Natural killer cell (primary cell): ENCODE measurements at regions not wholly inside any gene's neighbourhood (a gene's known extent, or its start where the extent isn't known, plus 50 kb on each side); places are given as distances from the start of the nearest gene placed in this dataset.

ENCODE experiments used
- ATAC-seq, 3 donors: fragments of 150-1000 bp in 2 of 3; fragments of 200-7000 bp in 1 of 3; cut with Tn5 transposase; 1 replicate in 1 of 3; 2 replicates in 2 of 3; pipeline ENCODE4 v1.10.0; 2021; ENCODE audit warnings: mild to moderate bottlenecking in 2 of 3, moderate library complexity in 2 of 3
- DNase-seq, 2 donors: peaks; one replicate each; pipeline versions ENCODE4 v3.0.0 to v3.0.0-alpha.2; 2013 to 2021; ENCODE audit warnings: mixed read lengths in 1 of 2
- H3K27ac ChIP-seq: one replicate; pipeline ENCODE4 v1.5.1; 2013; ENCODE audit warnings: mild to moderate bottlenecking, low read length
- H3K27me3 ChIP-seq: one replicate; pipeline ENCODE4 v1.6.1; 2013; ENCODE audit warnings: low read length; ENCODE audit not compliant: control insufficient read depth, insufficient read depth
- H3K36me3 ChIP-seq: one replicate; pipeline ENCODE4 v1.6.1; 2013; ENCODE audit warnings: low read length; ENCODE audit not compliant: control insufficient read depth, insufficient read depth
- H3K4me1 ChIP-seq: one replicate; pipeline ENCODE4 v1.6.1; 2013; ENCODE audit warnings: low read length; ENCODE audit not compliant: control insufficient read depth, insufficient read depth
- H3K4me3 ChIP-seq: one replicate; pipeline ENCODE4 v1.5.1; 2013; ENCODE audit warnings: low read length
- H3K9me3 ChIP-seq: one replicate; pipeline ENCODE4 v1.6.1; 2013; ENCODE audit warnings: low read length; ENCODE audit not compliant: control insufficient read depth, insufficient read depth
- H3K27ac Mint-ChIP-seq, 2 donors: one replicate each; pipeline ENCODE4 v1.8.0; 2022; ENCODE audit warnings: mild to moderate bottlenecking in 2 of 2, mixed read lengths in 2 of 2, moderate library complexity in 1 of 2
- H3K27me3 Mint-ChIP-seq, 2 donors: one replicate each; pipeline ENCODE4 v1.8.0; 2022; ENCODE audit warnings: low read depth in 2 of 2, mixed read lengths in 2 of 2
- H3K36me3 Mint-ChIP-seq: one replicate; pipeline ENCODE4 v1.8.0; 2022; ENCODE audit warnings: mixed read lengths
- H3K4me1 Mint-ChIP-seq, 2 donors: one replicate each; pipeline ENCODE4 v1.8.0; 2022; ENCODE audit warnings: mixed read lengths in 2 of 2
- H3K4me3 Mint-ChIP-seq: one replicate; pipeline ENCODE4 v1.8.0; 2022; ENCODE audit warnings: mild to moderate bottlenecking, moderate library complexity, mixed read lengths
- H3K9me3 Mint-ChIP-seq, 2 donors: one replicate each; pipeline ENCODE4 v1.8.0; 2022; ENCODE audit warnings: mixed read lengths in 2 of 2
- WGBS: methylation state at CpG from one replicate; pipeline ENCODE4 v1.1.7; 2013; ENCODE audit warnings: missing lambda C conversion rate; ENCODE audit not compliant: insufficient coverage; 5-methylcytosine and 5-hydroxymethylcytosine counted together
- intact Hi-C: fragments of 100-400 bp; cut with micrococcal nuclease; formaldehyde crosslinking; loops from one replicate; pipeline ENCODE4 v1.14.2; 2022
- TF ChIP-seq, protein P1 (sequence below): fragments of 200-600 bp; IDR thresholded peaks from one replicate; pipeline ENCODE4 v1.8.0; 2022; ENCODE audit warnings: antibody characterized with exemption

- H3K27ac Mint-ChIP-seq: no peak overlapping the region
- Histone ChIP-seq H3K4me3 (no peak overlapping the region), H3K9me3 (no peaks in the 10 kb centered on the region), H3K4me1 (no peaks in the 10 kb centered on the region), H3K27ac (no peak overlapping the region), H3K36me3 (no peaks in the 10 kb centered on the region), H3K27me3 (no peaks in the 10 kb centered on the region)
- H3K27me3 Mint-ChIP-seq: no peaks in the 10 kb centered on the region
- H3K36me3 Mint-ChIP-seq: peaks cover 11% of the 10 kb centered on the region
- no peaks in the 10 kb centered on the region for H3K4me1 Mint-ChIP-seq
- intact Hi-C loops: no loop called here
- TF ChIP-seq, protein P1, sequence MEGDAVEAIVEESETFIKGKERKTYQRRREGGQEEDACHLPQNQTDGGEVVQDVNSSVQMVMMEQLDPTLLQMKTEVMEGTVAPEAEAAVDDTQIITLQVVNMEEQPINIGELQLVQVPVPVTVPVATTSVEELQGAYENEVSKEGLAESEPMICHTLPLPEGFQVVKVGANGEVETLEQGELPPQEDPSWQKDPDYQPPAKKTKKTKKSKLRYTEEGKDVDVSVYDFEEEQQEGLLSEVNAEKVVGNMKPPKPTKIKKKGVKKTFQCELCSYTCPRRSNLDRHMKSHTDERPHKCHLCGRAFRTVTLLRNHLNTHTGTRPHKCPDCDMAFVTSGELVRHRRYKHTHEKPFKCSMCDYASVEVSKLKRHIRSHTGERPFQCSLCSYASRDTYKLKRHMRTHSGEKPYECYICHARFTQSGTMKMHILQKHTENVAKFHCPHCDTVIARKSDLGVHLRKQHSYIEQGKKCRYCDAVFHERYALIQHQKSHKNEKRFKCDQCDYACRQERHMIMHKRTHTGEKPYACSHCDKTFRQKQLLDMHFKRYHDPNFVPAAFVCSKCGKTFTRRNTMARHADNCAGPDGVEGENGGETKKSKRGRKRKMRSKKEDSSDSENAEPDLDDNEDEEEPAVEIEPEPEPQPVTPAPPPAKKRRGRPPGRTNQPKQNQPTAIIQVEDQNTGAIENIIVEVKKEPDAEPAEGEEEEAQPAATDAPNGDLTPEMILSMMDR: no peak
- peaks cover 6 to 9% of the 10 kb centered on the region in 2 donors for H3K9me3 Mint-ChIP-seq
- ATAC-seq (no peak), DNase-seq (no peak)
- no peak overlapping the region for H3K4me3 Mint-ChIP-seq
- 88% methylated on average over 5 of the region's 5 CpGs for WGBS
Observed at GRCh38 chr21:16592381-16592780, 862.6 kb downstream of the USP25 start.

DNA sequence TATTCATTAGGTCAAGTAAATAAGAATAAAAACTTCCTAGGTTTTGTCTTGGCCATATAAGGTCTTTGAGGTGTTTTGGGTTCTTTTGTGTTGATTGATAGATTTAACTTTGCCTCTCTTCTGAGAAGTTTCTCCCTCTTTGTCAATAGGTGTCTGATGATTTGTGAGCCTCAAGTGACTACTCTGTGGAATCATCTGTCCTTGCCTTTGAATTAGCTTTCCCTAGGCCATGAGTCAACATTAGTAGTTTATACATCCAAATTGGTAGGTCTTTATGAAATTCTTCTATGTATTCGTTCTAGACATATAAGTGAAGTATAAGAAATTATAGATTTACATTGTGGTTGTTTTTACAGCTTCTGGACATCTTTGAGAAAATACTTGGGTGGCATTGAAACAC is 864.4 kb downstream of the USP25 start:
- DNase-seq (no peak), ATAC-seq (no peak)
- Mint-ChIP-seq H3K4me1 (no peaks in the 10 kb centered on the region), H3K9me3 (peaks cover 10 to 16% of the 10 kb centered on the region in 2 donors), H3K36me3 (peaks cover 11% of the 10 kb centered on the region), H3K27ac (no peak overlapping the region), H3K4me3 (no peak overlapping the region), H3K27me3 (no peaks in the 10 kb centered on the region)
- H3K4me3 ChIP-seq: no peak overlapping the region
- TF ChIP-seq, protein P1: no peak
- no peak overlapping the region for H3K27ac ChIP-seq
- no peaks in the 10 kb centered on the region for H3K4me1 ChIP-seq
- no peaks in the 10 kb centered on the region for H3K9me3 ChIP-seq
- no CpG with 5 or more reads among the region's 1 CpG for WGBS
- no peaks in the 10 kb centered on the region for H3K27me3 ChIP-seq
- H3K36me3 ChIP-seq: no peaks in the 10 kb centered on the region
- intact Hi-C loops: no loop called here

DNA sequence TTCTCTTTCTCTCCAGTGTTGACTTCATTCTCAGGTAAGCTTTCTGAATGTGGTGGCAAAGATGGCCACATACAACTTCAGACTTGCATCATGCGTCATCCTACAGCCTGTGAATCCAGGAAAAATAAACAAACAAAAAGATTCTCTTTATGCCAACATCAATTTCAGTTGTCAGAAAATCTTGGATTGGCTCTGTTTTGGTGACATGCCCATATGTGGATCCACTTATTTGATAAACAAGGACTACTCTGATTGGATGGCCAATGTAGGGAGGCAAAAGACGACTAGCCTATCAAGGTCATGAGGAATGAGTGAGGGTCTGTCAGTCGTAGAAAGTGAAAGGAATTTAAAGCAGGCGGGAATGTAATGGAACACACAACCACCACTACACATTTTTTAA is 866.6 kb downstream of the USP25 start:
- no peak for ATAC-seq
- Histone ChIP-seq H3K36me3 (no peaks in the 10 kb centered on the region), H3K27me3 (no peaks in the 10 kb centered on the region), H3K27ac (no peak overlapping the region), H3K4me3 (no peak overlapping the region), H3K4me1 (no peaks in the 10 kb centered on the region), H3K9me3 (no peaks in the 10 kb centered on the region)
- TF ChIP-seq, protein P1: no peak
- 85% methylated on average over 2 of the region's 4 CpGs for WGBS
- Mint-ChIP-seq H3K4me3 (no peak overlapping the region), H3K27ac (no peak overlapping the region), H3K27me3 (no peaks in the 10 kb centered on the region), H3K9me3 (peaks cover 7 to 15% of the 10 kb centered on the region in 2 donors), H3K4me1 (no peaks in the 10 kb centered on the region), H3K36me3 (peaks cover 11% of the 10 kb centered on the region)
- DNase-seq: no peak
- intact Hi-C loops: no loop called here

DNA sequence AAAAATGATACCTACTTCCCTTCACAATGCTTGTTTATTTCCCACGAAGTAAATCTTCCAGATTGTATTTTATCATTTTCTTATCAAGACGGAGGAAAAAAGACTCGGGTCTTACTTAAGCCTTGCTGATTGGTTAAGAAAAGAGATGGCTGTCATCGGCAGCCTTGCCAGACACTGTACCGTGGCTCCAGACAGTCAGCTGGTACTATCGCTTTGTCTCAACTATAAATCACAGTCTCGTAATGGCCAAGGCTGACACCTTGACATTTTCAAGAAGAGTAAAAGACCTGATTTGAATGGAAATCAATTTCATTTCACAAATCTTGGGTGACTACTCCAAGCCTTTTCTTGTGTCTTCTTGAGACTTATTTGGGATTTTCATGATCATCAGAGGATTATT is 868.0 kb downstream of the USP25 start:
- H3K27ac ChIP-seq: no peak overlapping the region
- H3K4me1 ChIP-seq: no peaks in the 10 kb centered on the region
- intact Hi-C loops: no loop called here
- WGBS: 93% methylated on average over 7 of the region's 7 CpGs
- TF ChIP-seq, protein P1: no peak
- H3K27ac Mint-ChIP-seq: no peak overlapping the region
- no peak overlapping the region for H3K4me3 ChIP-seq
- ATAC-seq (no peak), DNase-seq (no peak)
- H3K4me1 Mint-ChIP-seq: no peaks in the 10 kb centered on the region
- H3K27me3 Mint-ChIP-seq: no peaks in the 10 kb centered on the region
- no peaks in the 10 kb centered on the region for H3K27me3 ChIP-seq
- no peaks in the 10 kb centered on the region for H3K9me3 ChIP-seq
- no peak overlapping the region for H3K4me3 Mint-ChIP-seq
- no peaks in the 10 kb centered on the region for H3K36me3 ChIP-seq
- peaks cover 12 to 17% of the 10 kb centered on the region in 2 donors for H3K9me3 Mint-ChIP-seq
- peaks cover 2% of the 10 kb centered on the region for H3K36me3 Mint-ChIP-seq
